ENCODE measurements at regions not wholly inside any gene's neighbourhood (a gene's known extent, or its start where the extent isn't known, plus 50 kb on each side); places are given as distances from the start of the nearest gene placed in this dataset.

DNA sequence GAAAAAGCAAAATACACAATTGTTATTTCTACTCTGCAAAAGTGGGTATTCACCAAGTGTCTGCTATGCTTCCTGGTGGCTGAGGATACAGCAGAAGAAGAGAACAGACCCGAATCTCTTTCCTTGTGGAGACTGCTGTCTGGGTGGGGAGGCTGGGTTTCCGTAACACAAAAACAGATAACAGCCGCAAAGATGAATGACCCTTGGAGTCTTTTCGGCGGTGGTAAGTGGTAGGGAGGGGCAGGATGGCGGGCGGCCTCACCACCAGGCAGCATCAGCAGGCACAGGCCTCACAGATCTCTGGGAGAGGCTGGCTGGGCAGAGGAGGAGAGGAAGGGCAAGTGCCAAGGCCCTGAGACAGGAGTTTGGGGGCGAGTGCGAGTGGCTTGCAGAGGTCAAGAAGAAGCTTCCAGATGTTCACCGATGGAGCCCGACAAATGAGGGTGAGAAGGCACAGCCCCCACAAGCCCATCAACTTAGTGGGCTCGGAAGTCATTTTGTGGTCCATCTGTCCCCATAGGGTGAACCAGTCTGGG lies 164.2 kb downstream of the RHOU start:
- no peak for DNase-seq

DNA sequence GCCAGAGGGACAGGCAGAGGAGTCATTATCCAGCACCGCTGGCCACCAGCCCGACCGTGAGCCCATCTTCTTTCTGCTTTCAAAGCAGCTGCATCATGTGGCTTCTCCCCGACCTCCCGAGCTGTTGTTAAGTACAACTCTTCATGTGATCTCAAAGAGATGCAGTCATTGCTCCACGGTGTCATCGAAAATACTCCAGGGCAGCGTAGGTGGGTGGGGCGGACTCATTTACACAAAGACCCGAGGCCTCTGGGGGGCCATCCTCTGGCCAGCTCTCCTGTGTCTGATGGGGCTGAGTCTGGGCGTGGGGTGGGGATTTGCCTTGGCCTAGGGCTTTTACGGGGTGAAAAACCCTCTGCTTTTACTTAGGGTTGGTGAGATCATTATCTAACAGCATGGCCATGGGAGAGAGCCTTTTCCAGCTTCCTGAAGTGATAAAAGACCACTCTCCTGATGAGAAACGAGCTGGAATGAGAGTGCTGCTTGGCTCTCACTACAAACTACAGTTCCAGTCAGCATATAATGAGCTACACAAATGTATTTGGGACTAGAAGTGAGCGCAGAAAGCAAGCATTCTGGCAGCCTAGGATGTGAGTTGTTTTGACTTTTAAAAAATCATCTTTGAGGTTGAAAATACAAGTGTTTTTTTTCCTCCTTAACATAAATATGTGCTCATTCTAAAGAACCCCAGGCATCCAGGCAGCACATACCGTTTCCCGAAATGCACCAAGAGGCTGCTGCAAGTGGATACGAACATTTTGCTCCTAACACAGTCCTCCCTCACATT lies 165.0 kb downstream of the RHOU start:
- DNase-seq = no peak

DNA sequence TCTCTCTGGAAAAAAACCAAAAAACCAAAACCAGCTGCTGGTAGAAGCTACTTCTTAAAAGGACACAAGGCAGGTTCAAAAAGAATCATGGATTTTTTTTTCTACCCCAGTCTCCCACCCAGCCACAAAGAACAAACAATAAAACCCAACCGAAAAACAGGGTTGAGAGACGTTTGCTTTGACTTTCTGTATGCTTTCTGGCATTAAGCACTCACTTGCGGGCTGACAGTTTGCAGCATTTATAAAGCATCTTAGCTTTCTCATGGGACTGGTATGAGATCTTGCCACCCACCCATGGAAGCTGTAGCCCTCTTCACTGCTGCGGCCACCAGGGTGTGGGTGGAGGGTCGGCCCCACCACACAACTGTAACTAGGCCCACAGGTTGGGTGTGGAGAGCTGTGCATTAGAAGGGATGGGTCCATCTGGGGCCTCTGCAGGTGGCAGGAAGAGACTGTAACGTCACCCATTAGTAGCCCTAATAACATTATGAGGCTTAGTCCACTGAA lies 165.7 kb downstream of the RHOU start:
- DNase-seq = no peak

DNA sequence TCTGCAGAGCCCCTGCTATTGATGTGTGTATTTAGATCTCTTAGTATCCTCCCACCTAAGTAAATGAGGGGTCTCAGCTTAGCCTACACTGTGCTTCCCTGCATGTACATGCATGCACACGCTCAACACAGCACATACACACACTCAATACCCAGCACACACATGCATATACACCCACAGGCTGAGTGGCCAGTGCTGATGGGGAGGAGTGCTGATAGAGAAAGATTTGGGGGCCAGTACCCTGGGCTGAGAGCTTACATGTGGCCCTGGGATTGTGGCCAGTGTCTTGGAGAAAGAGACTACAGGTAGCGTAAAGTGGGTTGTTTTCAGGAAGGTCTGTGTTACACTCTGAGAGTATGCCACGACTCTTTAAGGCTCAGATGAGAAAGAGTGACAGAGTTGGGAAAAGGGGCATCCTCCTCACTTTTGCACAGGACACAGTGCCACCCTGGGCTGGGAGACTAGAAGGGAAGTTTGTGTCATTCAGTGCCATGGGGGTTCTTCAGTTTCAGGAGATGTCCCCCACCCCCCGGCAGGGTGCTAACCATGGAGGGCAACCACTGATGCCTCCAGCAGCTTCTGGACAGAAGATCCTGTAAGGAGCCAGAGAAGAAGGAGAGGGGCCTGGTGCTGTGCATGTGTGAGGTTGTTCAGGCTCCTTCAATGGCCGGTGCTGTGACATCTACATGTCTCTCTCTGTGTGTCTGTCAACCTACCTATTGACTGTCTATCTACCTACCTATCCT lies 166.8 kb downstream of the RHOU start:
- DNase-seq = no peak

DNA sequence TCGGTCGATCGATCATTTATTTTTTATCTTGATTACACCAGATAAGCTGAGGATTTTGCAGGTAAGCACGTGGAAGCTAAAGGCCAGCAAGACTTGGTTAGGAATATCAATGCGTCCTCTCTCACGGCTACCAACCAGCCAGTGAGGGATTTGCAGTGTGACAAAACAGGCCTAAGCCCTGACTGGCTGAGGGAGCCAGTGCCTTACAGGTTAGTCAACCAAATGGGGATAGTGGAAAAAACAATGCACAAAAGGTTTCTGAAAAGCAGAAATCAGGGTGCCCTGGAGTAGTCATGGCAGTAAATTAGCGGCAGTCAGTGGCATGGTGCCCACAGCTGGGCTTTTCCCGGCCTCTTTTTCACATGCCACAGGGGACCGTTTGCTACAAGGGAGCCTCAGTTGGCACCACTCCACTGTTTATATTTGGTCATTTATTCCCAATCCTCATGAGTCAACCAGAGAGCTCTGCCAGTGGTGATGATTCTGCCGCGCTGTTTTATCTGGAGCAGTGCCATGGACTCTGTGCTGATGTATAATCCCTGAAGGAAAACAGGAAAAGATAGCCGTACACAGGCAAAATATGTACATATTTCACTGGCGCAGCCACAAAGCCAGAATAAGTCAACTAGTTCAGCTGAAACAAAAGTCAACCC lies 167.6 kb downstream of the RHOU start:
- DNase-seq = no peak

DNA sequence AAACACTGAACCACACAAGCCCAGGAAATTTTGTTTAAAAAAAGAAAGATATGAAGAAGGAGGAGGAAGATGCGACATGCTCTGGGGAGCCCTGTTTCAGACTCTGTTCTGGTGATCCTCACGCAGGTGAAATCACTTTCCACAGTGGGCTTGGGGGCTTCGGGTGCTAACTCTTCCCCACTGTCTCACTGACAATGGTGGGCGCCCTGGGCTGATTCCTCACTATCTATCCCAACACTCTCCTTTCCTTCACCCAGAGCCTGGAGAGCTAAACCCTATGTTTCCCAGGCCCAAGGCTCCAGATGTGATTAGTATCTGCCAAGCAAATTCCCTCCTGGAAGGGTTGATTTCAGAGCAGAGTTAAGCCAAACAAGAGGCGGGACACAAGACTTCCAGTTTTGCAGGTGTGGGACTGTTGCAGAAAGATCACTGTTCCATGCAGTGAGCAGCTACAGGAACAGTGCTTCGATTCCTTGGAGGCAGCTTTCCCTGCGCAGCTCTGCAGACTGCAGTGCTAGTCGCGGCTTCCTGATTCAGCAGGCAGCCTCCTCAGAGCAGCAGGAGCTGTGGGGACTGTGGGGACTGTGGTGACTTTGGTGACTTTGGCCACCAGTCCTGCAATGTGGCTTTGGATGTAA lies 168.3 kb downstream of the RHOU start:
- DNase-seq = no peak

DNA sequence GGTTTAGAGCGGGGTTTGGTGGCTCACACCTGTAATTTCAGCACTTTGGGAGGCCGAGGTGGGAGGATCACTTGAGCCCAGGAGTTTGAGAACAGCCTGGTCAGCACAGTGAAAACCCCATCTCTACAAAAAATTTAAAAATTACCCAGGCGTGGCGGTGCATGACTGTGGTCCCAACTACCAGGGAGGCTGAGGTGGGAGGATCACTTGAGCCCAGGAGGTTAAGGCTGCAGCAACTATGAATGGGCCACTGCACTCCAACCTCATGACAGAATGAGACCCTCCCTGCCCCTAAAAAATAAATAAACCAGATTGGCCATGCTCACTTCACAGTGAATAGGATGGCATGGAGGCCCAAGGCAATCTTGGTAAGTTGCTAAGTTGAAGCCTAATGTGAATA lies 168.9 kb downstream of the RHOU start:
- no peak for DNase-seq

DNA sequence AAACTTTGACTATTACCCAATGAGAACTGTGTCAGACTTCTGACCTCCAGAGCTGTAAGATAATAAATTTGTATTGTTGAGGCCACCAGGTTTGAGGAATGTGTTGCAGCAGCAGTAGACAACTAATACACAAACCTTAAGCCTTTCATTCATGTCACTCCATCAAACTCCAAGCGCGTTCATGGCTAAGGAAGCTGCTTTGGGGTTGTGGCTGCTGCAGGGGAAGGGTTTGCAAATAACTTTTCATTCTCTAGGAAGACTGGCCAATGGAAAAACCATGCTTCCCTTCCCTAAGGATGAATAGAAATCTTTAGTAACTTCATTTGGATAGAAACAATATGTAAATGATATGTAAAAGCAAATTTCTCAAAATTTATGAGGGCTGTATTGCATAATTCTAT lies 170.4 kb downstream of the RHOU start:
- DNase-seq = no peak

DNA sequence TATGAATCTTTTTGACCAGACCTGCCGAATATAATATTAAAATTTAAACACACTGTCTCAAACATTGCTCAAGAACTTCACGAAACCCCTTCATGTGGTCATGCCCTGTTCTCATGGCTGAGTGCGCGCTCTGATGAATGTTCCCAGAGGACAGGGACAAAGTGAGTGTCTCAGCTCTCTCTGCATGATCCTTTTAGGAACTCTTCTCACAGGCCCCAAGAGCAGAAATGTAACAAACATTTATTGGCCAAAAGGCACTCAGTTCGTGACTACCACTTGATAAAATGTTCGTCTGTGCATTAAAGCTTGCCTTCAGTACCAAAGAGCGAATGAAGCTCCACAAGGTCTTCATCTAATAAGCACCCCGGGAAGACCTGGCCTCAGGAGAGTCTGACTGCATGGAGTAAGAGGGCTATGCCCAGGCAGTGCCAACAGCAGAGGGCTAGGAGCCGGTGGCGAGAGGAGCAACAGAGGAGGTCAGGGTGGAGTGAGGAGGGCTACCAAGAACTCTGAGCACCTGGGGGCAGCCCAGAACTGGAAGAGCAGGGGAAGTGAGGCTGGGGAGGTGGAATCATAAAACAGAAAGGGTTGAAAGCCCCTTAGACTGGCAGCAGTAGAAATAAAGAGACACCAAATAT lies 171.1 kb downstream of the RHOU start:
- no peak for DNase-seq

DNA sequence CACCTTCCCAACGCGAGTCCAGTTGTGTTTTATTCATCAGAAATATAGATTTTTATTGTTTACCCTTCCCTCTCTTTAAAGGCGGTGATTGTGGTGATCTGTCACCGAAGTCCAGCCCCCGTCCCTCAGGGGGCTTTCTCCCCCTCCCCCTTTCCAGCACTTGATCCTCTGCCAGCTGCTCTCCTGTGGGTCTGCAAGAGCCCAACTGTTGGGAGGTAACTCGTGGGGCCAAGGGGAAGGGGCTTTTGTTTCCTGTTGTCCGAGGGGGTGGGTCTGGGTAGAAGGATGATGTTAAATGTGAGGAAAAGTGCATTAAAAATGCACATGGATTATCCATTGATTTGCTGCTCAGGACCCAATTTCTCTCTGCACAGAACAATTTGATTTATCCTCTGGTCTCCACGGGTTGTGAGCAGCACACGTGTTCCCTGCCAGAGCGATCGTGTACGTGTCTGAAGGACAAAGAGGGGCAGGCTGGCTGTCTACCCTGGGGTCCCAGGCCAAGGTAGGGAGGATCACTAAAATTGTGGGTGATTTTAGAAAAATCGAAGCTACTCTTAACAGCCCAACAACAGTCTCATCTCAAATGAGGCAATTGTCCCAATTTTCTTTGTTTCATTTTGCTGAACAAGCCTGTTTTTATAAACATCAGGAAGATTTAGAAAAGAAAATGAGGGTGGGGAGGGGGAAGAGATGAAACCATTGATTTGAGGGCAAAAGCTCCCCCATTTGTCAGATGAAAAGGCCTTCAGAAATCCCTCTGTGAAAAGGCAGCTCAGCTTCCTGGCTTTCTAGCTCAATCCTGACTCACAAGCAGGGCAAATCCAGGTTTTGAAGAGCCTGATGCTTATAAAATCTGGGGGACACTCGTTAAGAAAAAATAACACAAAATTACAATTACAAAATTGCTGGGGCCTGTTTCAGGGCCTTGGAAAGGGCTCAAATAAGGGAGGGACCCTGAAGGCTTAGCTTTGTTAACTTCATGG lies 176.2 kb downstream of the RHOU start:
- DNase-seq = no peak

DNA sequence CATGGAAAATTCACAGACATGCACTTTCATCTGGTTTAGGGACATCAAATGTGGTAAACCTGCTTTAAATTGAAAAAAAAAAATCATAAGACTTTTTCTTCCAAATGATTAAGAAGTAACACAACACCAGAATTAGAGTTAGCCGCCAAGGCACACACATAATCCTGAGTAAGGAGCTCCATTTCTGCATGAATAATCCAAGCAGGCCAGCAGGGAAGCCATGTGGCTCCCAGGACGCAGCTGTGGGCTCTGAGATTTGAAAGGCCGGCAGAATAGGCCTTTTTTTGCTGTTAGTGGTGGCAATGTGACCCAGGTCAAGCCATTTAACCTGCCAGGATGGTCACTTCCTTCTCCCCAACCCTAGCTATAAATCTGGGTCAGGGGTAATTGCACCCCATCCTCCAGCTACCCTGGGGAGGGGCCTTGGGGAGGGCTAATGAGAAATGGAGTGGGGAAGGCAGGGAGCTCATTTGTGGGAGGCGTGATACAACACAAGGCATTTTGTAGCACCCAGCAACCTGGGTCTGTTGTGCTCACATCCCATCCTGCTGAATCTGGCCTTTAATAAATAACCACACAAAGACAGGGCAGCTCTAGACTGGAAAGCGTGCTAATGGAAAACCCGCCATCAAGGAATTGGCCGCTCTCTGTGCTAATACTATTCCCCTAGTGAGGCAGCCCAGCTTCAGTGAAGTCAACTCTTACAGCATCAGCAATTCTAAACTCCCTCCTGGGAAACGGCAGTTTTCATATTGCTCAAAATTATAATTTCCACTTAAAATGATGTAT lies 178.5 kb downstream of the RHOU start:
- DNase-seq = no peak

DNA sequence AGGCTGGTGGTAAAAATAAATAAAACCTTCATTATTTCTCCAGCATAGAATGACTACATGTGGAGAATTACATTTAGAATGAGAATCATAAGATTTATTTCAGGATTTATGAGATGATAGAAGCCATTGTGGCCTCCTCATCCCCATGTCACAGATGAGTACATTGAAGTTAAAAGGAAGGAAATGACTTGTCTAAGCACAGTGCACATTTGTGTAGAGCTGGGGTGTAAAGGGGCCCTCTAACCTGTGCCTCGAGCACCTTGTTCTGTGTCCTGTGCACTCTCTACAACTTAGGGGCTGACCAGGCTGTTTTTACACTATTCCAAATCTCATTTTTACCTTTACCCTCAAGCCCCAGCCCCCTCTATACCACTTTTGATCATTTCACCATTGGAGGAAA lies 179.4 kb downstream of the RHOU start:
- DNase-seq = peak; percentile 6

DNA sequence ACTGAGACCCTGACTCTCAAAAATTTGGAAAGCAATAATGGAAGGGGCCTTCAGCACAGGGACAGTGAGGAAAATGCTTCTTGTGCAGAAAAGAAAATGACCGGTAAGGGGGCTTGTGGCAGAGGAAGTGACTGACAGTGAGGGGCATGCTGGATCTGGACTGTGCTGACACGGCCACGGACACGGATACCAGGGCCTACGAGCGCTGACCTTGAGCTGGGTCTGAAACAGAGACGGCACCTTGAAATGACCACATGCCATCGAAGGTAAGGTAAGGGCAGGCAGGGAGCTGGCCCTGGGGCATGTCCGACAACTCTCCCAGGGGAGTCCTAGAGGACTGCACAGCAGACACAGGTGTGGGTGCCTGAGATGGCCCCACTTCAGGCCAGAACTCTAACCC lies 182.1 kb downstream of the RHOU start:
- no peak for DNase-seq

DNA sequence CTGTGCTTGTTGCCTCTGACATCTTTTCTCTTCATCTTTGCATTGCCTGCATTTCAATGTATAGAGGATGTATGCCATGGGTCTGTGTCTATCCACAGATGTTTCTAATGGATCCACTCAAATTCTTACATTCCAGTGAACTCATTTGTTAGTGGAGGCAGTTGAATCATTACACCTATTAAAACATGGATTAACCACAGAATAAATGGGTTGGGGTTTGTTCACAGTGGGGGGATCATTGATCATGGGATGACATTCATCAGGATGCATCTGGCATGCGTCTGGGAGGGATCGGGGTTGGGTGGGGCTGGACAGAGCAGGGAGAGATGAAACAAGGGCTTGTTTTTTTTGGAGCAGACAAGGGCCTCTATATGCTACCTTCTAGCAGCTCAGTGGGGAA lies 182.5 kb downstream of the RHOU start:
- DNase-seq = no peak

DNA sequence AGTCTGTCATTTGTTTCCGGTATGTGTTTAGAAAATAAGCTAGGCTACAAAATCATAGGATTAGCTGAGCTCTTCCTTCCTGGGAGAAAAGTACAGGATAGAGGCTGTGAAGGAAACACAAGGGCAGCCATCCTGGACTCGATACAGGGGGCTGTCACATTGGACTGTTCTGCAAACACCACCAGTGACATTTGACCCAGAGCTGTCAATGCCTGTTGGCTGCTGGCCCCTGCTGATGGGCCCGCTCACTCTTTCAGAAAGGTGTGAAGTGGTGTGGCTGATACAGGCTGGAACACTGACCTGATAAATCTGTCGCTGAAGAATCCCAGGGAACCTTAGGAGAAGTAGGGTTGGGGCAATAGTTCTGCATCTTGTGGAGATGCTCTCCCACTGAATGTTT lies 183.1 kb downstream of the RHOU start:
- no peak for DNase-seq

DNA sequence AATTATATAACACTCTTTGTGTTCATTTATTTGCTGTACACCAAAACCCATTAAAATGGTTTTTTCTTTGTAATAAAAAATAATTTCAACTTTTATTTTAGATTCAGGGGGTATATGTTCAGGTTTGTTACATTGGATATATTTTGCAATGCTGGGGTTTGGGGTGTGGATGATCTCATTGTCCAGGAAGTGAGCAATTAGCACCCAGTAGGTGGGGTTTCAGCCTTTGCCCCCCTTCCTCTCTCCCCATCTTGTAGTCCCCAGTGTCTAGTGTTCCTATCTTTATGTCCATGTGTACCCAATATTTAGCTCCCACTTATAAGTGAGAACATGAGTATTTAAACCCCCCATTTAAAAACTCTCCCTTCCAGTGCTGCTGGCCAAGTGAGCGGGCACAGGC lies 184.6 kb downstream of the RHOU start:
- DNase-seq = no peak

DNA sequence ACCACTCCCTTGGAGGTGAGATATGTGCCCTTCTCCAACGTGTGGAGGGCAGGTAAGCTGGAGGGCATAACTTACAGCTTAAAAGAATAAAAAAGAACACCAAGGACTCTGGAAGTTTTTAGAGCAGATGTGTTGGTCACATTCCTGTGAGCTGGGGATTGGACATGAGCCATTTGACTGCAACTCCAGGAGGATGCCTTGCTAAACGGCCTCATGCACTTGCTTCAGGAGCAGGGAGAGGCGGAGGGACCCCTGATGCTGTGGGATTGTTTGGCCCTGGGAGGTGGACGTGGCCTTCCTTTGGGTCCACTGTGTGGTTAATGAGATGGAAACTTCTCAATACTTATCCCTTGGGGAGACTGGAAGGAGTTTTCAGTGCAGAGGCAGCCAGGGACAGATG lies 185.6 kb downstream of the RHOU start:
- no peak for DNase-seq

DNA sequence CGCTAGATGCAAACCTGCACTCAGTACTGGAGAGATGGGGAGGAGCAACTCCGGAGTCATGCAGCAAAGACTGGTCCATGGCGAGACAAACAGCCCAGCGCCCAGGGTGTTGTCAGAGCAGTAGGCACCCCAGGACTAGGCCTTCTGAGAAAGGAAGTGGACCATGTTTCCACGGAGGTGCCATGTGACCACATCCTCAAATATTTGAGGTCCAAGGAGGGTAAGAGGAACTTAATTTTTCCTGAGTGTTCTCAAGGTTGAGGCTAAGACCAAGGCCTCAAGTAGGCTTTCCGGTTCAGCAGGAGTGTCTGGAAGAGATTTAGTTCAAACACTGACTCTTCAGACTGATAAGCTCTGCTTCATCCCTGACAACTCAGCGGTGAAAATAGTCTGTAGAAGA lies 186.2 kb downstream of the RHOU start:
- DNase-seq = no peak

DNA sequence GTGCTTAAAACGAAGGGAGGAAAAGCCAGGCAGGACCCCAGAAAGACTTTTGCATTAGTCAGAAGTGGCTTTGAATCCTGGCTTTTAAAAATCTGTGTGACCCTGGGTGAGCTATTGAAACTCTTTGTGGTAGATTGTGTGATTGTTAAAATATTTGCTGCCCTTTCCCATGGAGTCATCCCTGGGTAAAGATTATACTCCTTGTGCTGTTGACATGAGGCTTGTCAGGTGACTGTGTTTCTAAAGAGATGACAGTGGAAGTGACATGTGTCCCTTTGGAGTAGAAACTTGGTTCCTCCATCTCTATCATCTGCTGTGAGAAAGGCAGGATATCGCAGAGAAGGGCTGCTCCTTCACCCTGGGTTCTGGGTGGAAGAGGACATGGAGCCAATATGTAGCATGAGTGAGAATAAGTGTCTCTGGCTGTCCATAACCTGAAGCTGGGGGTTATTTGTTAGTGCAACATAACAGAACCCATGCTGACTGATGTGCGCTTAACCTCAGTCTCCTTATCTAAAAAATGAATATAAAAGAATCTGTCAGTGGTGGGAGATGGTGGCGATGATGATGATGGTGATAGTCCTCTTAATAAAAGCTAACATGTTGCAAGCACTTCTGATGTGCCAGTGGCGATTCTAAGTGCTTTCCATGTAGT lies 187.6 kb downstream of the RHOU start:
- no peak for DNase-seq
